ENCODE measurements at regions not wholly inside any gene's neighbourhood (a gene's known extent, or its start where the extent isn't known, plus 50 kb on each side); places are given as distances from the start of the nearest gene placed in this dataset.
"Not testable (repeated sequence)": the region's sequence is repeated elsewhere in the genome, so short reads cannot be mapped to it uniquely, and the experiment has no call there.

- not testable (repeated sequence) for H3K4me3 ChIP-seq (ENCODE audit: low read length); DNase-seq (ENCODE audit: low read depth, low spot score)
Measured at GRCh38 chr2:89936011-89936410, 1244.5 kb downstream of the RPIA start.

DNA sequence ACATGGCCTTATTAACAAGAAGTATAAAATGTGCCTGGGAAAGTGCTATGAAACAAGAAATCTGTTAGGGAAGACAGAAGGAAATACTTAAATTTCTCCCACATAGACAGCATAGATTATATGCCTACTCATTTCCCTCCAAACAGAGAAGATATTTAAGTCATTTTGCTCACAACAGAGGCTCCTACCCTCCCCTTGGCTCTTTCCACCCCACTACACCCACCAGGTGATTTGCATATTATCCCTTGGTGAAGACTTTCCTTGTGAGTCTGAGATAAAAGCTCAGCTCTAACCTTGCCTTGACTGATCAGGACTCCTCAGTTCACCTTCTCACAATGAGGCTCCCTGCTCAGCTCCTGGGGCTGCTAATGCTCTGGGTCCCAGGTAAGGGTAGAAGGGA, 1245.1 kb downstream of the RPIA start:
- not testable (repeated sequence) for DNase-seq (ENCODE audit: low read depth, low spot score); H3K4me3 ChIP-seq (ENCODE audit: low read length)

DNA sequence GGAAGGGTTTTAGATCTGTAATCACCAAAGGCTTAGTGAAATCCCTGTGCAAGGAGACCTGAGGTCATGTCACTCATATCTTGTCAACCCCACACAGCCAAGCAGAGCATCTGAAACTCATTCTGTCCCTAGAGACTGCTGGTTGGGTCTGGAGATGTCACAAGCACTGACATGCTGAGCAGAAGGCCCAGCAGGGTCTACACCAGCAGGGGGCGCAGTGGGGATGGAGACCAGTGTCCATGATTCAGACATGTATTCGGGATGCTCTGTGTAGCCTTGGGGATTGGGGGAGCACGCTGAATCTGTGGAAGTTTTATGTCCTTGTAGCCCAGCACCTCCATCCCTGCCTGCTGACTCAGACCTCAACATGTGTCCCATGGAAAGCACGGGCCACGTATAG, 1247.3 kb downstream of the RPIA start:
- H3K4me3 ChIP-seq (ENCODE audit: low read length); DNase-seq (ENCODE audit: low read depth, low spot score): not testable (repeated sequence)

DNA sequence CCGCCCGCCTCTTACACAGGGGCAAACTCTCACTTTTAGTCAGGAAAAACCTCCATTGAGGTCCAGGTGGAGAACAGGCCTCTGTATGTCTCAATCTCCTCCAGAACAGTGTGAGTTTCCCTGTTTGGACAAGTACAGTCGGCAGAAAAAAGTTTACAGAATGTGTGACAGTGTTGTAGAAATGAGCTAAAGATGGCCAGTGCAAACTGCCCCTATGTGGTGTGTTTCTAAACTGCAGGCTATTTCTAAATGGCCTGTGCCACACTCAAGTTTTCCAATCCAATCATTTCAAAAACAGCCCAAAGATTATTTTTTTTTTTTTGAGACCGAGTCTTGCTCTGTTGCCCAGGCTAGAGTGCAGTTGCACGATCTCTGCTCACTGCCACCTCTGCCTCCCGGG, 1252.8 kb downstream of the RPIA start:
- not testable (repeated sequence) for H3K4me3 ChIP-seq (ENCODE audit: low read length); DNase-seq (ENCODE audit: low read depth, low spot score)

GRCh38 chr2:89945004-89945616, 1253.6 kb downstream of the RPIA start:
- H3K4me3 ChIP-seq (ENCODE audit: low read length); DNase-seq (ENCODE audit: low read depth, low spot score): not testable (repeated sequence)

DNA sequence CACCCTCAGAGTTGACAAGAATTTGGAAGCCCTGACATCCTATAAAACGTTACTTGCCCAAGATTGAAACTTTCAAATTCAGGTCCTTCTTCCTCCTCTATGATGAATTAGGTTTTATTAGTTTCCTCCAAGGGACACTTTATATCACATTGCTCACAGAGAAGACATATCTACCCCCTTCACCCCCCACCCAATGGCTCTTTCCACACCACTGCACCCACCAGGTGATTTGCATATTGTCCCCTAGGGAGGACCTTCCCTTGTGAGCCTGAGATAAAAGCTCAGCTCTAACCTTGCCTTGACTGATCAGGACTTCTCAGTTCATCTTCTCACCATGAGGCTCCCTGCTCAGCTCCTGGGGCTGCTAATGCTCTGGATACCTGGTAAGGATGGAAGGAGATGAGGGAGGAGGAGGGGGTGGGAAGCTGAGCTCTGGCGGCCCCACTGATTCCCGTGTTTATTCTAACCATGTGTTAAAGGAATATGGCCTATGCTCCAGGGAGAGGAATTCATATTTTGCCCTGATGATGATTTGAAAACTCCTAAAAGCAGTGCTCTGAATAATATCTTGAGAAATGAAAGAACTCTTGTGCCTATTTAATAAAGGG, 1255.8 kb downstream of the RPIA start:
- not testable (repeated sequence) for H3K4me3 ChIP-seq (ENCODE audit: low read length); DNase-seq (ENCODE audit: low read depth, low spot score)

GRCh38 chr2:89948102-89948501, 1256.6 kb downstream of the RPIA start:
- H3K4me3 ChIP-seq (ENCODE audit: low read length): not testable (repeated sequence)

DNA sequence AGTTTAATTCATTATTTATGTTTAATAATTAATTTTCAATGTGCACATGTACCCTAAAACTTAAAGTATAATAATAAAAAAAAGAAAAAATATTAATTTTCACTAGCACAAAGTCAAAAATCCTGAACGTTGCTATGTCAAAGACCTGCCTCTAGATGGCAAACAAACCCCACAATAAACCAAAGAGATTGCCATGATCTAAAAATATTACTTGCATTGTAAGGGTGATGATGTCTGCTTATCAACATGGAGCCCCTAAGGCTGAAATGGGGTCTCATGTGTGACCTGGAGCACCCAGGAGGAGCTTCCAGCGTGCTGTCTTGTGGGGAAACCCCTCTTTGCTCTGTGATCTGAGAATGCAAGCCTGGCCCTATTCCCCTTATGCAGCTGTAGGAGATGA, 1259.3 kb downstream of the RPIA start:
- not testable (repeated sequence) for H3K4me3 ChIP-seq (ENCODE audit: low read length); DNase-seq (ENCODE audit: low read depth, low spot score)

More at GRCh38 chr2:89948102-89948501, 1256.6 kb downstream of the RPIA start:
- not testable (repeated sequence) for DNase-seq (ENCODE audit: low read depth, low spot score)

- DNase-seq (ENCODE audit: low read depth, low spot score): peak; percentile 17
Measured at GRCh38 chr2:89957236-89957635, 1265.8 kb downstream of the RPIA start.

GRCh38 chr2:89959729-89960378, 1268.4 kb downstream of the RPIA start:
- not testable (repeated sequence) for DNase-seq (ENCODE audit: low read depth, low spot score); H3K4me3 ChIP-seq (ENCODE audit: low read length)

More at GRCh38 chr2:89957236-89957635, 1265.8 kb downstream of the RPIA start:
- H3K4me3 ChIP-seq (ENCODE audit: low read length): not testable (repeated sequence)

- not testable (repeated sequence) for H3K4me3 ChIP-seq (ENCODE audit: low read length); DNase-seq (ENCODE audit: low read depth, low spot score)
Measured at GRCh38 chr2:89960570-89960969, 1269.1 kb downstream of the RPIA start.

- not testable (repeated sequence) for H3K4me3 ChIP-seq (ENCODE audit: low read length); DNase-seq (ENCODE audit: low read depth, low spot score)
Measured at GRCh38 chr2:89968567-89968966, 1277.1 kb downstream of the RPIA start.

DNA sequence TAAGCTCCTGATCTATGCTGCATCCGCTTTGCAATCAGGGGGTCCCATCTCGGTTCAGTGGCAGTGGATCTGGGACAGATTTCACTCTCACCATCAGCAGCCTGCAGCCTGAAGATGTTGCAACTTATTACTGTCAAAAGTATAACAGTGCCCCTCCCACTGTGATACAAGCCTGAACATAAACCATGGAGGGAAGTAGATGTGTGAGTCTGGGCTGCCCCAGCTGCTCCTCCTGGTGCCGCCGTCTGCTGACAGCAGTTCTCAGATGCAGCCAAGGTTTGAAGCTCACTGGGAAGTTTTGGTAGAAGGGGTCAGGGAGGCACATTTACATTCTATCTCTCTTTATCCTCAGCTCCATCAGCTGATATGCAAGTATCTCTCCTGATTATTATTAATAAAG, 1277.7 kb downstream of the RPIA start:
- not testable (repeated sequence) for DNase-seq (ENCODE audit: low read depth, low spot score); H3K4me3 ChIP-seq (ENCODE audit: low read length)

GRCh38 chr2:89973849-89974248, 1282.4 kb downstream of the RPIA start:
- not testable (repeated sequence) for H3K4me3 ChIP-seq (ENCODE audit: low read length); DNase-seq (ENCODE audit: low read depth, low spot score)

GRCh38 chr2:89979826-89980537, 1288.5 kb downstream of the RPIA start:
- H3K4me3 ChIP-seq (ENCODE audit: low read length); DNase-seq (ENCODE audit: low read depth, low spot score): not testable (repeated sequence)

GRCh38 chr2:89982246-89982645, 1290.8 kb downstream of the RPIA start:
- not testable (repeated sequence) for H3K4me3 ChIP-seq (ENCODE audit: low read length); DNase-seq (ENCODE audit: low read depth, low spot score)

DNA sequence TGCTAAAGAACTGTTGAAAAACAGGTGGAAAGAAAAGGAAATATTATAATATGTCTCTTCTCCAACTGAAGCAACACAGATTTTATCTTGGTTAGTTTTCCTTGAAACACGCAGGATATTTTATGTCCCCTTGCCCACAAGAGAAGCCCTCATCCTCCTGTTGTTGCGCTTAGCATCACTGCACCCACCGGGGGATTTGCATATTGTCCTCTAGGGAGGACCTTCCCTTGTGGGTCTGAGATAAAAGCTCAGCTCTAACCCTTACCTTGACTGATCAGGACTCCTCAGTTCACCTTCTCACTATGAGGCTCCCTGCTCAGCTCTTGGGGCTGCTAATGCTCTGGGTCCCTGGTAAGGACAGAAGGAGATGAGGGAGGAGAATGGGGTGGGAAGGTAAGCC, 1294.2 kb downstream of the RPIA start:
- DNase-seq (ENCODE audit: low read depth, low spot score); H3K4me3 ChIP-seq (ENCODE audit: low read length): not testable (repeated sequence)

DNA sequence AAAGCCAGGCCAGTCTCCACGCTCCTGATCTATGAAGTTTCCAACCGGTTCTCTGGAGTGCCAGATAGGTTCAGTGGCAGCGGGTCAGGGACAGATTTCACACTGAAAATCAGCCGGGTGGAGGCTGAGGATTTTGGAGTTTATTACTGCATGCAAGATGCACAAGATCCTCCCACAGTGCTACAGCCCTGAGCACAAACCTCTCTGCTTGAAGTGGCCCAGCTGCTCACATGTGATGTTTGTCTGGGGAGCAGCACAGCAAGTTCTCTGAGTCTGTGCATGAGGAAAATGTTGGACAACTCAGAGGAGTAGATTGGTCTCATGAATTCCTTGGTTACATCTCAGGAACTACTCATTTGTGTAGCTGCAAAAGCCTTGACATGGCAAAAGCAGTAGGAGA, 1295.1 kb downstream of the RPIA start:
- not testable (repeated sequence) for DNase-seq (ENCODE audit: low read depth, low spot score); H3K4me3 ChIP-seq (ENCODE audit: low read length)

GRCh38 chr2:89996779-89997178, 1305.3 kb downstream of the RPIA start:
- not testable (repeated sequence) for H3K4me3 ChIP-seq (ENCODE audit: low read length); DNase-seq (ENCODE audit: low read depth, low spot score)

- not testable (repeated sequence) for DNase-seq (ENCODE audit: low read depth, low spot score)
Measured at GRCh38 chr2:90004553-90004952, 1313.1 kb downstream of the RPIA start.

More at GRCh38 chr2:90004553-90004952, 1313.1 kb downstream of the RPIA start:
- not testable (repeated sequence) for H3K4me3 ChIP-seq (ENCODE audit: low read length)
